Femur (tissue), 1 donor: ENCODE measurements at regions not wholly inside any gene's neighbourhood (a gene's known extent, or its start where the extent isn't known, plus 50 kb on each side); places are given as distances from the start of the nearest gene placed in this dataset.
"Not testable (repeated sequence)": the region's sequence is repeated elsewhere in the genome, so short reads cannot be mapped to it uniquely, and the experiment has no call there.

Experiments
- DNase-seq: peaks from one replicate; pipeline ENCODE4 v3.0.0-alpha.2; 2017

- DNase-seq = no peak
Observed at GRCh38 chr11:25159341-25159740, 662.5 kb downstream of the LUZP2 start.

GRCh38 chr11:25163421-25163820 is 666.6 kb downstream of the LUZP2 start:
- no peak for DNase-seq

- no peak for DNase-seq
Observed at GRCh38 chr11:25180187-25180586, 683.3 kb downstream of the LUZP2 start.

GRCh38 chr11:25183411-25183810 is 686.6 kb downstream of the LUZP2 start:
- DNase-seq = no peak

GRCh38 chr11:25197515-25197914 is 700.7 kb downstream of the LUZP2 start:
- no peak for DNase-seq

- DNase-seq = no peak
Observed at GRCh38 chr11:25198704-25199103, 701.9 kb downstream of the LUZP2 start.

- no peak for DNase-seq
Observed at GRCh38 chr11:25200925-25201324, 704.1 kb downstream of the LUZP2 start.

- DNase-seq = no peak
Observed at GRCh38 chr11:25206762-25207161, 709.9 kb downstream of the LUZP2 start.

GRCh38 chr11:25211635-25212254 is 714.9 kb downstream of the LUZP2 start:
- no peak for DNase-seq

GRCh38 chr11:25214535-25215176 is 717.8 kb downstream of the LUZP2 start:
- no peak for DNase-seq

- DNase-seq = no peak
Observed at GRCh38 chr11:25218036-25218435, 721.2 kb downstream of the LUZP2 start.

GRCh38 chr11:25225078-25225477 is 728.2 kb downstream of the LUZP2 start:
- no peak for DNase-seq

- no peak for DNase-seq
Observed at GRCh38 chr11:25242928-25243327, 746.1 kb downstream of the LUZP2 start.

- DNase-seq = no peak
Observed at GRCh38 chr11:25244126-25244525, 747.3 kb downstream of the LUZP2 start.

GRCh38 chr11:25247336-25247735 is 750.5 kb downstream of the LUZP2 start:
- no peak for DNase-seq

GRCh38 chr11:25252854-25253253 is 756.0 kb downstream of the LUZP2 start:
- DNase-seq = no peak

GRCh38 chr11:25263861-25264260 is 767.0 kb downstream of the LUZP2 start:
- DNase-seq = not testable (repeated sequence)

- no peak for DNase-seq
Observed at GRCh38 chr11:25271301-25271700, 774.4 kb downstream of the LUZP2 start.

GRCh38 chr11:25272214-25272613 is 775.4 kb downstream of the LUZP2 start:
- DNase-seq = no peak

GRCh38 chr11:25280821-25281220 is 784.0 kb downstream of the LUZP2 start:
- DNase-seq = not testable (repeated sequence)

- no peak for DNase-seq
Observed at GRCh38 chr11:25293166-25293565, 796.3 kb downstream of the LUZP2 start.

GRCh38 chr11:25298450-25298849 is 801.6 kb downstream of the LUZP2 start:
- DNase-seq = no peak

GRCh38 chr11:25309818-25310217 is 813.0 kb downstream of the LUZP2 start:
- DNase-seq = no peak

- DNase-seq = no peak
Observed at GRCh38 chr11:25317216-25317615, 820.4 kb downstream of the LUZP2 start.

GRCh38 chr11:25319127-25319526 is 822.3 kb downstream of the LUZP2 start:
- DNase-seq = no peak
